ENCODE measurements at regions not wholly inside any gene's neighbourhood (a gene's known extent, or its start where the extent isn't known, plus 50 kb on each side); places are given as distances from the start of the nearest gene placed in this dataset.

DNA sequence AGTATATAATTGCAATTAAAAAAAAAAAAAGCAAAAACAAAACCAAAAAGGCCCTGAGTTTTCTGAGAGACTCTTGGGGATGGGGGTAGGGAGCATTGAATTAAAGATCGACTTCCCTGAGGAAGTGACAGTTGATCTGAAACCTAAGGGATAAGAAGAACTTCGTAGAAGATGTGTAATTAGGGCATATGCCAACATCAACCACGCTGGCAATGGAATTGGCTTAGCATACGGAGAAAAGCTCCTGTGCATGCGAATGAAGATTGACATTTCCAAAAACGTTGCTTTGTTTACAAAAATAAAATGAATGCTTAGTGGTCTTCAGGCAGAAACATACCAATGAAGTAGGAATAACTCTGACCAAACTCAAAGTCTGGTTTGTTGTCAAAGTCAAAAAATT is 307.6 kb upstream of the ZNF521 start:
- ATAC-seq (no peak), DNase-seq (no peak)
- CTCF ChIA-PET = no interaction called here
- no peak overlapping the region for H3K4me3 Mint-ChIP-seq
- intact Hi-C loops (cut with micrococcal nuclease) = no loop called here
- no peaks in the 10 kb centered on the region for H3K36me3 Mint-ChIP-seq (ENCODE audit: low read depth)
- no peaks in the 10 kb centered on the region for H3K4me1 Mint-ChIP-seq (ENCODE audit: low read depth)
- H3K27me3 Mint-ChIP-seq = peaks cover 2% of the 10 kb centered on the region
- H3K27ac Mint-ChIP-seq = no peak overlapping the region
- POLR2A ChIA-PET = no interaction called here
- no peaks in the 10 kb centered on the region for H3K9me3 Mint-ChIP-seq
- TF ChIP-seq, protein P1, sequence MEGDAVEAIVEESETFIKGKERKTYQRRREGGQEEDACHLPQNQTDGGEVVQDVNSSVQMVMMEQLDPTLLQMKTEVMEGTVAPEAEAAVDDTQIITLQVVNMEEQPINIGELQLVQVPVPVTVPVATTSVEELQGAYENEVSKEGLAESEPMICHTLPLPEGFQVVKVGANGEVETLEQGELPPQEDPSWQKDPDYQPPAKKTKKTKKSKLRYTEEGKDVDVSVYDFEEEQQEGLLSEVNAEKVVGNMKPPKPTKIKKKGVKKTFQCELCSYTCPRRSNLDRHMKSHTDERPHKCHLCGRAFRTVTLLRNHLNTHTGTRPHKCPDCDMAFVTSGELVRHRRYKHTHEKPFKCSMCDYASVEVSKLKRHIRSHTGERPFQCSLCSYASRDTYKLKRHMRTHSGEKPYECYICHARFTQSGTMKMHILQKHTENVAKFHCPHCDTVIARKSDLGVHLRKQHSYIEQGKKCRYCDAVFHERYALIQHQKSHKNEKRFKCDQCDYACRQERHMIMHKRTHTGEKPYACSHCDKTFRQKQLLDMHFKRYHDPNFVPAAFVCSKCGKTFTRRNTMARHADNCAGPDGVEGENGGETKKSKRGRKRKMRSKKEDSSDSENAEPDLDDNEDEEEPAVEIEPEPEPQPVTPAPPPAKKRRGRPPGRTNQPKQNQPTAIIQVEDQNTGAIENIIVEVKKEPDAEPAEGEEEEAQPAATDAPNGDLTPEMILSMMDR (IDR thresholded peaks at IDR 0.05) = no peak

DNA sequence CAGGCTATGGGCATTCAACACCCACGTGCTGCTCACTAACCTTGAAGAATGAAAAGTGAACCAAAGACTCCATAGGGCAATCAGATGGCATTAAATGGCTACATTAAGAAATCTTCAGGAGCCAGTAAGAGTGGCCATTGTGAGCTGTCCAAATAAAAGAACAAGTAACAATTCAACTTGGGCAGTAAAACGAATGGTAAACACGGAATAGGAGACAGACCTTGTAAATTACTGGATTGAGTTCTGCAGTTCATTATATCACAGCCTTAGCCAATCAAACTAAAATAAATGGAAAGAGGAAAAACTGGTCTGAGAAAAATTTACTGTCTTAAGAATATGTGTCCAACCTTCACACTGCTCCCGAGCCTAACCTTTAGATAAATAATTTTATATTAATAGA is 306.5 kb upstream of the ZNF521 start:
- DNase-seq (no peak), ATAC-seq (no peak)
- intact Hi-C loops (cut with micrococcal nuclease) = no loop called here
- ChIA-PET CTCF (no interaction called here), POLR2A (no interaction called here)
- no peaks in the 10 kb centered on the region for H3K4me1 Mint-ChIP-seq (ENCODE audit: low read depth)
- TF ChIP-seq, protein P1 (IDR thresholded peaks at IDR 0.05) = no peak
- H3K4me3 Mint-ChIP-seq = no peak overlapping the region
- no peaks in the 10 kb centered on the region for H3K36me3 Mint-ChIP-seq (ENCODE audit: low read depth)
- H3K9me3 Mint-ChIP-seq = no peaks in the 10 kb centered on the region
- H3K27ac Mint-ChIP-seq = no peak overlapping the region
- H3K27me3 Mint-ChIP-seq = peaks cover 5% of the 10 kb centered on the region

DNA sequence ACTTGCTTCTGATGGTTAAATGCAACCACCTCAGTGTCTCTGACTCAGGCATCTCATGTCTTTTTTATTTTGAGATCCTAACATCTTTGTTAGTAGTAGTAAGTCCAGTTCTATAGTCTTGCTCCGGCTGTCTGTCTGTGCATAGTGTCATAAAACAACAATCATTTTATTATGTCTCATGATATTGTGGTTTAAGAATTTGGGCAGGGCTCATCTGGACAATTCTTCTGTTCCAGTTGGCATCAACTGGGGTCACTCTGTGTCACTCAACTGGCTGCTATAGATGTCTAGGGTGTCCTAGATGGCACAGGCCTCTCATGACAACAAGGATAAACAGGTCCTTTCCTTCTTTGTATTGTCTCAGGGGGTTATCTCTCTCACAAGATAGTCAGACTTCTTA is 299.6 kb upstream of the ZNF521 start:
- POLR2A ChIA-PET = no interaction called here
- intact Hi-C loops (cut with micrococcal nuclease) = no loop called here
- ATAC-seq = no peak
- CTCF ChIA-PET = no interaction called here
- Mint-ChIP-seq H3K9me3 (peaks cover 2% of the 10 kb centered on the region), H3K4me3 (no peak overlapping the region), H3K27me3 (peaks cover 5% of the 10 kb centered on the region), H3K36me3 (ENCODE audit: low read depth) (no peaks in the 10 kb centered on the region), H3K27ac (no peak overlapping the region), H3K4me1 (ENCODE audit: low read depth) (no peaks in the 10 kb centered on the region)
- TF ChIP-seq, protein P1 (IDR thresholded peaks at IDR 0.05) = no peak
- no peak for DNase-seq

- Mint-ChIP-seq H3K27me3 (peaks cover 5% of the 10 kb centered on the region), H3K36me3 (ENCODE audit: low read depth) (no peaks in the 10 kb centered on the region), H3K4me1 (ENCODE audit: low read depth) (no peaks in the 10 kb centered on the region), H3K4me3 (no peak overlapping the region), H3K27ac (no peak overlapping the region), H3K9me3 (peaks cover 2% of the 10 kb centered on the region)
- DNase-seq = no peak
- ATAC-seq = no peak
- intact Hi-C loops (cut with micrococcal nuclease) = no loop called here
- CTCF ChIA-PET = no interaction called here
- TF ChIP-seq, protein P1 (IDR thresholded peaks at IDR 0.05) = no peak
- POLR2A ChIA-PET = no interaction called here
These were observed 298.4 kb upstream of the ZNF521 start for GRCh38 chr18:25650201-25650941.

DNA sequence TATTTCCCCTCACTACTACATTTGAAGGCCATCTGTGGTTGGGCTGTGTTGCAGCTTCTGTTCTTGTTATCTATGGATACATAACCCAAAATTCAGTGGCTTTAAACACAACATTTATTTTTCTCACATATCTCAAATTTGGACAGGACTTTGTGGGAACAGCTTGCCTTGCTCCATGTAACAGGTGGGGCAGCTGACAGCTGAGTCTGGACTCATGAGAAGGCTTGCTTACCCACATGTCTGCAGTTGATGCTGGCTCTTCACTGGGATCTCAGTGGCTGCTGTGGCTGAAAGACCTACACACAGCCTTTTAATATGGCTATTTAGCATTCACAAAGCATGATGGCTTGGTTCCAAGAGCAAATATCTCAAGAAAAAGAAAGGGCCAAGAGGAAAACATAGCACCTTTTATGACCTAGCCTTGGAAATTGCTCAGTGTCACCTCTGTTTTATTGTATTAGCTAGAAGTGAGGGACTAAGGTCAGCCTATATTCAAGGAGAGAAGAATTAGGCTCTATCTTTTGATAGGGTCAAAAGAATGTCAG is 296.8 kb upstream of the ZNF521 start:
- POLR2A ChIA-PET = no interaction called here

More for the DNA sequence above, 296.8 kb upstream of the ZNF521 start:
- DNase-seq (no peak), ATAC-seq (no peak)
- Mint-ChIP-seq H3K27me3 (no peaks in the 10 kb centered on the region), H3K9me3 (peaks cover 3% of the 10 kb centered on the region), H3K27ac (no peak overlapping the region), H3K4me3 (no peak overlapping the region), H3K4me1 (ENCODE audit: low read depth) (no peaks in the 10 kb centered on the region), H3K36me3 (ENCODE audit: low read depth) (no peaks in the 10 kb centered on the region)
- TF ChIP-seq, protein P1 (IDR thresholded peaks at IDR 0.05) = no peak
- intact Hi-C loops (cut with micrococcal nuclease) = no loop called here
- CTCF ChIA-PET = no interaction called here
